ENCODE measurements at regions not wholly inside any gene's neighbourhood (a gene's known extent, or its start where the extent isn't known, plus 50 kb on each side); places are given as distances from the start of the nearest gene placed in this dataset.
"Not testable (repeated sequence)": the region's sequence is repeated elsewhere in the genome, so short reads cannot be mapped to it uniquely, and the experiment has no call there.

GRCh38 chr7:63887031-63887430 is 111.6 kb upstream of the ZNF722 start:
- intact Hi-C loops (cut with DNase I, micrococcal nuclease) = loop anchor here in 1 of 2 experiments (10.0 kb wide), 1 partner anchor 138 kb away; no protein-coding TSS in a partner anchor
- peaks cover 61 to 82% of the 10 kb centered on the region in 2 experiments for H3K9me3 ChIP-seq (ENCODE audit: control insufficient read depth in 1 of 2, insufficient read depth in 1 of 2, low read length in 2 of 2)
- peaks cover 7% of the 10 kb centered on the region for H3K9me3 Mint-ChIP-seq

GRCh38 chr7:63899691-63900393 is 98.8 kb upstream of the ZNF722 start:
- peak overlapping the region; percentile 99 for H3K4me3 Mint-ChIP-seq
- H3K27ac Mint-ChIP-seq = peak overlapping the region; percentile 84
- no peak for TF ChIP-seq CTCF (IDR thresholded peaks at IDR 0.05)
- CTCF ChIA-PET = interaction anchor here (0.8 to 1.0 kb wide), 2 partner anchors 24 to 26 kb away, joined by 3 read pairs; no protein-coding TSS in a partner anchor
- Histone ChIP-seq H3K4me3 (ENCODE audit: low read length) (peak overlapping the region; percentile 73), H3K9me3 (ENCODE audit: control insufficient read depth in 1 of 2, insufficient read depth in 1 of 2, low read length in 2 of 2) (peaks cover 0 to 26% of the 10 kb centered on the region in 2 experiments), H3K36me3 (ENCODE audit: insufficient read depth, low read length) (no peaks in the 10 kb centered on the region), H3K27me3 (ENCODE audit: control insufficient read depth in 1 of 2, insufficient read depth in 2 of 2, low read length in 2 of 2) (no peaks in the 10 kb centered on the region), H3K27ac (ENCODE audit: low read depth in 1 of 2, low read length in 2 of 2) (peak overlapping the region; percentile 55 to 87), H3K4me1 (ENCODE audit: insufficient read depth, low read length) (peaks cover 19% of the 10 kb centered on the region)
- intact Hi-C loops (cut with DNase I, micrococcal nuclease) = loop anchor here (1.0 to 5.0 kb wide), 5 partner anchors 26 to 1137 kb away; partner anchors contain the start of genes ZNF138 (in 1 of the 2), ZNF680 (in 1 of the 2) and ZNF736 (in 1 of the 2)
- ATAC-seq (ENCODE audit: poor library complexity) = peak; percentile 76
- H3K9me3 Mint-ChIP-seq = peaks cover 2% of the 10 kb centered on the region
- POLR2A ChIA-PET = interaction anchor here (1.0 to 2.9 kb wide), 11 partner anchors 13 to 1107 kb away, joined by 3 to 53 read pairs (median 6); partner anchors contain the start of genes ERV3-1, ZNF107, ZNF138 and ZNF680
- no peaks in the 10 kb centered on the region for H3K27me3 Mint-ChIP-seq
- peaks cover 14% of the 10 kb centered on the region for H3K36me3 Mint-ChIP-seq (ENCODE audit: low read depth)
- peak; percentile 70 to 93 (median 78) for DNase-seq
- peaks cover 12% of the 10 kb centered on the region for H3K4me1 Mint-ChIP-seq (ENCODE audit: low read depth)

More at GRCh38 chr7:63887031-63887430, 111.6 kb upstream of the ZNF722 start:
- DNase-seq (no peak), ATAC-seq (ENCODE audit: poor library complexity) (no peak)
- H3K27ac Mint-ChIP-seq = no peak overlapping the region
- no peak for TF ChIP-seq CTCF (IDR thresholded peaks at IDR 0.05)
- H3K4me3 Mint-ChIP-seq = no peak overlapping the region
- no peaks in the 10 kb centered on the region for H3K36me3 ChIP-seq (ENCODE audit: insufficient read depth, low read length)
- H3K27me3 Mint-ChIP-seq = peaks cover 5% of the 10 kb centered on the region
- H3K27ac ChIP-seq (ENCODE audit: low read depth in 1 of 2, low read length in 2 of 2) = no peak overlapping the region
- H3K4me3 ChIP-seq (ENCODE audit: low read length) = no peak overlapping the region
- CTCF ChIA-PET = no interaction called here
- POLR2A ChIA-PET = no interaction called here
- H3K4me1 Mint-ChIP-seq (ENCODE audit: low read depth) = no peaks in the 10 kb centered on the region
- no peaks in the 10 kb centered on the region for H3K27me3 ChIP-seq (ENCODE audit: control insufficient read depth in 1 of 2, insufficient read depth in 2 of 2, low read length in 2 of 2)
- H3K4me1 ChIP-seq (ENCODE audit: insufficient read depth, low read length) = no peaks in the 10 kb centered on the region
- H3K36me3 Mint-ChIP-seq (ENCODE audit: low read depth) = peaks cover 24% of the 10 kb centered on the region

DNA sequence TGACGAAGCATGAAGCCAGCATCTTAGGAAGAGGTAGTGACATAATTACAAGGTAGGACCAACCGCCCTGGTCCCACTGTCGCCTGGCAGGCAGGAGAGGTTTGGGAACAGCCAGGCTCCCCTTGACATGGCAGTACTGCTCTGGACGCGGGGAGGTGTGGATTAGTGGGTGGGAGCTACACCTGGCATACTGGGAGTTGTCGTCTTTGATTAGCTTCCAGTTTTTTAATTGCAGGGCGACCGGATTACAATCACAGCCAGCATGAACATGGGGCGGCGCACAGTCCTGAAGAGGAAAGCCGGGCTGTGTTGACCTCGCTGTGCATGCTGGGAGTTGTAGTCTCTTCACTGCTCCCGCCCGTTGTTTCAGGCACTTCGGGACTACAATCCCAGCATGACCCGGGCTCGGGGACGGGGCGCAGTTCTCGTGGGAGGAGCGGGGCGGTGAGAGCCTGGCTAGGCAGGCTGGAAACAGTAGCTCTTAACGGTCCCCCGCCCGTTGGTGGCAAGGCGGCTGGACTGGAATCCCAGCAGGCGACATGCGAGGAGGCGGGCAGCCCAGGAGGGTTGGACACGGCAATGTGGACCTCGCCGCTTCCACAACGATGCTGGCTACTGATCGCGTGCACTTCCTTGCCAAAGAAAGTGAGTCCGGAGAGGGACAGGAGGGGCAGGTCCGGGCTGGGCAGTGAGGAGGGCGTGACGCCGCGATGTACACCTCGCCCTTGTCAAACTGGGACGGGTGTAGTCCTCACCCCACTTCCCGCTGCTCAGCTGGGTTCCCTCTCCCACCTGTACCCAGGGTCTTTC is 98.0 kb upstream of the ZNF722 start:
- peaks cover 19% of the 10 kb centered on the region for H3K4me1 ChIP-seq (ENCODE audit: insufficient read depth, low read length)
- H3K4me3 ChIP-seq (ENCODE audit: low read length) = peak overlapping the region; percentile 73
- H3K36me3 ChIP-seq (ENCODE audit: insufficient read depth, low read length) = no peaks in the 10 kb centered on the region
- ChIA-PET CTCF (interaction anchor here (0.8 to 1.0 kb wide), 2 partner anchors 23 to 25 kb away, joined by 3 read pairs; no protein-coding TSS in a partner anchor), POLR2A (interaction anchor here (1.0 to 2.9 kb wide), 13 partner anchors 12 to 1106 kb away, joined by 3 to 53 read pairs (median 5); partner anchors contain the start of genes ERV3-1, ZNF107, ZNF138 and ZNF680)
- H3K27me3 Mint-ChIP-seq = no peaks in the 10 kb centered on the region
- peak; percentile 79 to 96 (median 86) for DNase-seq
- peaks cover 22% of the 10 kb centered on the region for H3K36me3 Mint-ChIP-seq (ENCODE audit: low read depth)
- TF ChIP-seq CTCF (IDR thresholded peaks at IDR 0.05) = no peak
- H3K4me1 Mint-ChIP-seq (ENCODE audit: low read depth) = peaks cover 12% of the 10 kb centered on the region
- intact Hi-C loops (cut with DNase I, micrococcal nuclease) = loop anchor here (1.0 to 5.0 kb wide), 5 partner anchors 25 to 1137 kb away; partner anchors contain the start of genes ZNF680 (in 1 of the 2) and ZNF736 (in 1 of the 2)
- peaks cover 0 to 26% of the 10 kb centered on the region in 2 experiments for H3K9me3 ChIP-seq (ENCODE audit: control insufficient read depth in 1 of 2, insufficient read depth in 1 of 2, low read length in 2 of 2)
- peak overlapping the region; percentile 99 for H3K4me3 Mint-ChIP-seq
- no peaks in the 10 kb centered on the region for H3K27me3 ChIP-seq (ENCODE audit: control insufficient read depth in 1 of 2, insufficient read depth in 2 of 2, low read length in 2 of 2)
- peaks cover 2% of the 10 kb centered on the region for H3K9me3 Mint-ChIP-seq
- peak overlapping the region; percentile 84 for H3K27ac Mint-ChIP-seq
- peak; percentile 93 for ATAC-seq (ENCODE audit: poor library complexity)
- peak overlapping the region; percentile 55 to 87 for H3K27ac ChIP-seq (ENCODE audit: low read depth in 1 of 2, low read length in 2 of 2)

GRCh38 chr7:63901204-63901506 is 97.5 kb upstream of the ZNF722 start:
- Histone ChIP-seq H3K27ac (ENCODE audit: low read depth in 1 of 2, low read length in 2 of 2) (peak overlapping the region in 1 of 2 donors; percentile 17), H3K4me3 (ENCODE audit: low read length) (peak overlapping the region; percentile 73), H3K9me3 (ENCODE audit: control insufficient read depth in 1 of 2, insufficient read depth in 1 of 2, low read length in 2 of 2) (peaks cover 0 to 28% of the 10 kb centered on the region in 2 experiments), H3K4me1 (ENCODE audit: insufficient read depth, low read length) (peaks cover 19% of the 10 kb centered on the region)
- not testable (repeated sequence) for H3K27me3 ChIP-seq (ENCODE audit: control insufficient read depth in 1 of 2, insufficient read depth in 2 of 2, low read length in 2 of 2); ATAC-seq (ENCODE audit: poor library complexity); H3K9me3 Mint-ChIP-seq; H3K27me3 Mint-ChIP-seq; H3K36me3 ChIP-seq (ENCODE audit: insufficient read depth, low read length)
- peak overlapping the region; percentile 99 for H3K4me3 Mint-ChIP-seq
- intact Hi-C loops (cut with DNase I, micrococcal nuclease) = loop anchor here (1.0 to 5.0 kb wide), 4 partner anchors 24 to 1136 kb away; partner anchors contain the start of genes ZNF680 (in 1 of the 2) and ZNF736 (in 1 of the 2)
- H3K4me1 Mint-ChIP-seq (ENCODE audit: low read depth) = peaks cover 12% of the 10 kb centered on the region
- H3K27ac Mint-ChIP-seq = peak overlapping the region; percentile 84
- peaks cover 26% of the 10 kb centered on the region for H3K36me3 Mint-ChIP-seq (ENCODE audit: low read depth)
- ChIA-PET POLR2A (interaction anchor here (1.0 to 2.9 kb wide), 10 partner anchors 22 to 1105 kb away, joined by 3 to 53 read pairs (median 6); partner anchors contain the start of genes ERV3-1, ZNF107, ZNF138 and ZNF727), CTCF (interaction anchor here (1.0 kb wide), 1 partner anchor 20 kb away, joined by 3 read pairs; no protein-coding TSS in a partner anchor)
- peak in 3 of 14 experiments; percentile 9 to 22 (median 11) for DNase-seq

Data from CD4-positive, alpha-beta T cell (primary cell).